Peyer's patch (tissue), 4 donors: ENCODE measurements at regions not wholly inside any gene's neighbourhood (a gene's known extent, or its start where the extent isn't known, plus 50 kb on each side); places are given as distances from the start of the nearest gene placed in this dataset.

Experiments
- DNase-seq, 3 donors: peaks; one replicate each; pipeline ENCODE4 v3.0.0-alpha.2; 2017 to 2019
- H3K27ac ChIP-seq, 4 donors: fragments of 200-600 bp; sonication (generic); one replicate each; pipeline ENCODE4 v1.5.1; 2016 to 2019
- H3K27me3 ChIP-seq, 2 donors: fragments of 200-600 bp; sonication (generic); one replicate each; pipeline ENCODE4 v1.5.1; 2019
- H3K36me3 ChIP-seq, 3 donors: fragments of 200-600 bp; sonication (generic); one replicate each; pipeline ENCODE4 v1.5.1; 2016 to 2019
- H3K4me1 ChIP-seq, 4 donors: fragments of 200-600 bp; sonication (generic); one replicate each; pipeline ENCODE4 v1.5.1; 2016 to 2019
- H3K4me3 ChIP-seq, 4 donors: fragments of 200-600 bp; sonication (generic); 1 replicate in 3 of 4; 2 replicates in 1 of 4; pipeline ENCODE4 v1.5.1; 2016 to 2019; ENCODE audit warnings: mild to moderate bottlenecking in 1 of 4
- H3K9me3 ChIP-seq, 4 donors: fragments of 200-600 bp; sonication (generic); one replicate each; pipeline ENCODE4 v1.5.1; 2016 to 2019; ENCODE audit warnings: mild to moderate bottlenecking in 1 of 4
- POLR2A ChIP-seq, 2 donors: fragments of 450-650 bp; IDR thresholded peaks; one replicate each; pipeline ENCODE4 v1.5.1; 2017; ENCODE audit warnings: antibody characterized with exemption in 2 of 2, mild to moderate bottlenecking in 2 of 2, moderate library complexity in 2 of 2
- TF ChIP-seq, protein P1 (sequence below), 6 experiments: fragments of 450-650 bp in 4 of 6; fragments of 200-600 bp in 2 of 6; sonication (generic) in 1 of 6; IDR thresholded peaks; one replicate each; pipeline ENCODE4 v1.5.1; 2017 to 2019; ENCODE audit warnings: antibody characterized with exemption in 6 of 6, mild to moderate bottlenecking in 3 of 6, moderate library complexity in 1 of 6

DNA sequence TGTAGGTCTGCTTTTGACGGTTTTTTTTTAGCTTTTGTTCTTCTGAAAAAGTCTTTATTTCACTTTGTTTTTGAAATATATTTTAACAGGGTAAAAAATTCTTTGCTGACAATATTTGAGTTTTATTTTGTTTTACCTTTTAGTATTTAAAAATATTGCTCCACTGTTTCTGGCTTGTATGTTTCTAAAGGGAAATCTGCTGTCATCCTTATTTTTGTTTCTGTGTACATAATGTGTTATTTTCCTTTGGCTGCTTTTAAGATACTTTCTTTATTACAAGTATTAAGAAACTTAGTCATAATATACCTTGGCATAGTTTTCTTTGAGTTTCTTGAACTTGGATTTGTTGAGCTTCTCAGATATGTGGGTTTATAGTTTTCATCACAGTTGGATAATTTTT is 88.6 kb upstream of the SPACA1 start:
- DNase-seq, result no peak
- TF ChIP-seq POLR2A (IDR thresholded peaks at IDR 0.05), result no peak
- TF ChIP-seq, protein P1, sequence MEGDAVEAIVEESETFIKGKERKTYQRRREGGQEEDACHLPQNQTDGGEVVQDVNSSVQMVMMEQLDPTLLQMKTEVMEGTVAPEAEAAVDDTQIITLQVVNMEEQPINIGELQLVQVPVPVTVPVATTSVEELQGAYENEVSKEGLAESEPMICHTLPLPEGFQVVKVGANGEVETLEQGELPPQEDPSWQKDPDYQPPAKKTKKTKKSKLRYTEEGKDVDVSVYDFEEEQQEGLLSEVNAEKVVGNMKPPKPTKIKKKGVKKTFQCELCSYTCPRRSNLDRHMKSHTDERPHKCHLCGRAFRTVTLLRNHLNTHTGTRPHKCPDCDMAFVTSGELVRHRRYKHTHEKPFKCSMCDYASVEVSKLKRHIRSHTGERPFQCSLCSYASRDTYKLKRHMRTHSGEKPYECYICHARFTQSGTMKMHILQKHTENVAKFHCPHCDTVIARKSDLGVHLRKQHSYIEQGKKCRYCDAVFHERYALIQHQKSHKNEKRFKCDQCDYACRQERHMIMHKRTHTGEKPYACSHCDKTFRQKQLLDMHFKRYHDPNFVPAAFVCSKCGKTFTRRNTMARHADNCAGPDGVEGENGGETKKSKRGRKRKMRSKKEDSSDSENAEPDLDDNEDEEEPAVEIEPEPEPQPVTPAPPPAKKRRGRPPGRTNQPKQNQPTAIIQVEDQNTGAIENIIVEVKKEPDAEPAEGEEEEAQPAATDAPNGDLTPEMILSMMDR (IDR thresholded peaks at IDR 0.05), result no peak
- Histone ChIP-seq H3K4me1 (no peaks in the 10 kb centered on the region), H3K36me3 (no peaks in the 10 kb centered on the region), H3K27ac (no peak overlapping the region), H3K9me3 (no peaks in the 10 kb centered on the region), H3K4me3 (no peak overlapping the region), H3K27me3 (no peaks in the 10 kb centered on the region)

DNA sequence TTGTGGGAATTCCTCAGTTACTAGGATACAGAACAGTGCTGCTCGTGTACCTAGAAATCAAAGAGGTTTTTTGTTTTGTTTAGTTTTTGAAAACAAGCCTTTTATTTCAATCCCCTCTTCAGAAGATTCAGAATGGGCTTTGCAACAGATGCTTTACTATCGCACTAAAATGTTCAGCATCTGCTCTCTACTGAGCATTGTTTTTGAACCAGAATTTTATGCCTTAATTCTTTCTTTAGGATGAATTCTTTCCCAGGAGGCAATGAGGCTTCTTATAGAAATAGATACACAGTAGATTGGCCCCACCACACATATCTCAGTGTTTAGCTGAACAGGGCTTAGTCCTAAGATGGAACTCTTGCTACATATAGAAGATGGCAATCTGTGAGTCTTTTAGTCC is 95.9 kb upstream of the SPACA1 start:
- H3K36me3 ChIP-seq, result no peaks in the 10 kb centered on the region
- H3K4me3 ChIP-seq, result no peak overlapping the region
- DNase-seq, result no peak
- H3K27me3 ChIP-seq, result no peaks in the 10 kb centered on the region
- no peak for TF ChIP-seq POLR2A (IDR thresholded peaks at IDR 0.05)
- TF ChIP-seq, protein P1 (IDR thresholded peaks at IDR 0.05), result no peak
- no peaks in the 10 kb centered on the region for H3K4me1 ChIP-seq
- no peak overlapping the region for H3K27ac ChIP-seq
- H3K9me3 ChIP-seq, result no peaks in the 10 kb centered on the region

DNA sequence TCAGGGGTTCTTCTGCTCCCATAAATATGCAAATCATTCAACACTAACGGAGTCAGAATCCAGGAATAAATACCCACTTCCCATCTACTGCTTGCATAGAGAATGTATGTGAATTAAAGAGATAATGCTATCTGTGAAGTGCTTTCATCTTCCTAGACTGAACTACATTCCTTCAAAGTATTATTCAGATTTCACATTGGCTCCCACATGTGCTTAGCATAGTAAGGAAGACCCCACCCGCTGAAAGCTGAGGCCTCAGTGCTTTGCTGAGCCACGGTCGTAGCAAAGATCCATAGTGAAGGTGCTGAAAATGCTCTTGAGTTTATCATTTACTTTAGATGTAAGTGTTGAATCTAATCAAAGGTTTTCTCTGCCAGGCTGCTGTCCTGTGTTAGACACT is 97.0 kb upstream of the SPACA1 start:
- H3K4me3 ChIP-seq, result no peak overlapping the region
- no peak overlapping the region for H3K27ac ChIP-seq
- no peaks in the 10 kb centered on the region for H3K4me1 ChIP-seq
- no peak for DNase-seq
- no peaks in the 10 kb centered on the region for H3K36me3 ChIP-seq
- TF ChIP-seq POLR2A (IDR thresholded peaks at IDR 0.05), result no peak
- TF ChIP-seq, protein P1 (IDR thresholded peaks at IDR 0.05), result no peak
- H3K9me3 ChIP-seq, result no peaks in the 10 kb centered on the region
- no peaks in the 10 kb centered on the region for H3K27me3 ChIP-seq

DNA sequence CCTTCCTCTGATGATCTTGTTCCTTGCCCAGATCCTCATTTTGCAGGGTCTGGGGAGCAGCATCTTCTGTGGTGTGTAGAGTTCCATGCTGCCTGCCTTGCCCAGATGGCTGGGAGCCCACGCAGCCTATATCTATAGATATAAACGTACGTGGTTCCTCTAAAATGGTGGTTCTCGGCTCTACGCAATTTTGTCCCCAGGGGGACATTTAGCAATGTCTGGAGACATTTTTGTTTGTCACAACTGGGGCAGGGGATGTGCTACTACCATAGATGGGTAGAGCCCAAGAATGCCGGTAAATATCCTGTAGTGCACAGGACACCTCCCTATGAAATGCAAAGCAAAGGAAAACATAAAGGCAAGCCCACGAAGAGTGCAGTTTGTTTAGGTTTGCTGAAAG is 98.4 kb upstream of the SPACA1 start:
- Histone ChIP-seq H3K27me3 (no peaks in the 10 kb centered on the region), H3K4me1 (no peaks in the 10 kb centered on the region), H3K27ac (no peak overlapping the region), H3K36me3 (no peaks in the 10 kb centered on the region), H3K9me3 (no peaks in the 10 kb centered on the region), H3K4me3 (no peak overlapping the region)
- no peak for DNase-seq
- TF ChIP-seq, protein P1 (IDR thresholded peaks at IDR 0.05), result no peak
- TF ChIP-seq POLR2A (IDR thresholded peaks at IDR 0.05), result no peak

DNA sequence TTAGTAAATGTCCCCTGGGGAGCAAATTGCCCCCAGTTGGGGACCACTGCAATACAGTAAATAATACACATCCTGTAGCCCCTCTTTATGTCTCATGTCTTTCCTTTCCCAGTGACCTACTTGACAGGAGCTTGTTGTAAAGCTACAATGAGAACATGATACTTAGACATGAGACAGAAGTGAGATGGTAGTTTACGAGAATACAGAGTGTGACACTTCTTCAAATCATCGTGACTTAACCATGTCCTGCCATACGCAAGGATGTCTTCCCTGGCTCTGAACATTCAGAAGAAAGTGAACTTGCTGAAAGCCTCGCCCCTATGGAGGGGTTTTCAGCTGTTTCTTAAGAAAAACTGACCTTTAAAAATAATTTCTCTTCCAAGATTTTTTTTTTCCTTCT is 101.0 kb upstream of the SPACA1 start:
- H3K27ac ChIP-seq, result no peak overlapping the region
- TF ChIP-seq, protein P1 (IDR thresholded peaks at IDR 0.05), result no peak
- no peak for TF ChIP-seq POLR2A (IDR thresholded peaks at IDR 0.05)

DNA sequence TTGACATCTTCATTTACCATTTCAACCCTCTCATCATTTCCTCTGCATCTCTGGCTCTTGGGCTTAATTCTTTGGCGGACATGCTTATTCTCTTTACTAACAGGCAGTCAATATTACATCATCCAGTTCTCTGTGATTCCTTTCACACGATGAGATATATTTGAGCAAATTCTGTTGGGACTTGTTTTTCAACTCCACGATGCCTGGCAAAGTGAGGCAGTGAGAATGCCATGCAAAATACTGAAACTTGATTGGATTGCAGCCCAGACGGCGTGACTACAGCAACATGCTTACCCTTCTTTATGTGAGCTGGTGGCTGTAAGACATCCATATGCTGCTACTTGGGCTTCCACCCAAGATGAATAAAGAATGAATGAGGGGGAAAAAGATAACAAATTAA is 101.7 kb upstream of the SPACA1 start:
- H3K27ac ChIP-seq, result no peak overlapping the region
- no peaks in the 10 kb centered on the region for H3K27me3 ChIP-seq
- TF ChIP-seq POLR2A (IDR thresholded peaks at IDR 0.05), result no peak
- TF ChIP-seq, protein P1 (IDR thresholded peaks at IDR 0.05), result no peak
- DNase-seq, result no peak
- no peak overlapping the region for H3K4me3 ChIP-seq
- H3K9me3 ChIP-seq, result no peaks in the 10 kb centered on the region
- no peaks in the 10 kb centered on the region for H3K36me3 ChIP-seq
- H3K4me1 ChIP-seq, result no peaks in the 10 kb centered on the region

More for the DNA sequence above, 101.0 kb upstream of the SPACA1 start:
- H3K4me1 ChIP-seq, result no peaks in the 10 kb centered on the region
- no peaks in the 10 kb centered on the region for H3K9me3 ChIP-seq
- no peaks in the 10 kb centered on the region for H3K36me3 ChIP-seq
- H3K4me3 ChIP-seq, result no peak overlapping the region
- no peak for DNase-seq
- H3K27me3 ChIP-seq, result no peaks in the 10 kb centered on the region
